B cell (primary cell): ENCODE measurements at regions not wholly inside any gene's neighbourhood (a gene's known extent, or its start where the extent isn't known, plus 50 kb on each side); places are given as distances from the start of the nearest gene placed in this dataset.

ENCODE experiments used
- ATAC-seq: fragments of 200-7000 bp; cut with Tn5 transposase; one replicate; pipeline ENCODE4 v1.10.0; 2021; ENCODE audit warnings: low read depth, mild to moderate bottlenecking, moderate number of reproducible peaks, moderate library complexity
- CTCF ChIA-PET: fragments of 350-600 bp; sonication (Branson Sonifier 250); formaldehyde crosslinking; loops from one replicate; lab custom pipeline; 2021; ENCODE audit warnings: antibody characterized with exemption, inconsistent platforms; lab: Charles Lee
- POLR2A ChIA-PET: fragments of 350-600 bp; sonication (Branson Sonifier 250); formaldehyde crosslinking; loops from one replicate; lab custom pipeline; 2021; ENCODE audit warnings: antibody characterized with exemption; lab: Charles Lee
- DNase-seq: peaks from one replicate; pipeline ENCODE4 v3.0.0; 2013
- H2AFZ ChIP-seq: 2 replicates; pipeline ENCODE4 v1.6.1; 2012; ENCODE audit warnings: mild to moderate bottlenecking, low read depth, low read length; ENCODE audit not compliant: insufficient read depth, poor library complexity, severe bottlenecking
- H3K27ac ChIP-seq, 2 donors: 1 replicate in 1 of 2; 2 replicates in 1 of 2; pipeline ENCODE4 v1.5.1; 2012 to 2013; ENCODE audit warnings: low read length in 2 of 2, mild to moderate bottlenecking in 2 of 2, moderate library complexity in 1 of 2
- H3K27me3 ChIP-seq, 4 experiments: fragments of 200-600 bp in 1 of 4; sonication (generic) in 1 of 4; replicated peaks in 1 of 4; 1 replicate in 2 of 4; 2 replicates in 2 of 4; pipeline versions ENCODE4 v1.6.1 to v1.7.0; 2013 to 2016; ENCODE audit warnings: low read length in 3 of 4, mild to moderate bottlenecking in 2 of 4, mixed read lengths in 1 of 4, moderate library complexity in 1 of 4; ENCODE audit not compliant: insufficient read depth in 4 of 4, control insufficient read depth in 3 of 4; ENCODE audit errors: control extremely low read depth in 1 of 4
- H3K36me3 ChIP-seq, 2 experiments: replicated peaks in 1 of 2; 1 replicate in 1 of 2; 2 replicates in 1 of 2; pipeline versions ENCODE4 v1.6.1 to v1.7.1; 2013; ENCODE audit warnings: low read length in 1 of 2; ENCODE audit not compliant: insufficient read depth in 2 of 2, control insufficient read depth in 1 of 2; ENCODE audit errors: control extremely low read depth in 1 of 2, extremely low read depth in 1 of 2
- H3K4me1 ChIP-seq, 2 donors: fragments of 200-600 bp in 1 of 2; sonication (generic) in 1 of 2; 1 replicate in 1 of 2; 2 replicates in 1 of 2; pipeline versions ENCODE4 v1.5.1 to v1.6.1; 2013 to 2017; ENCODE audit warnings: low read length in 2 of 2; ENCODE audit not compliant: control insufficient read depth in 2 of 2, insufficient read depth in 2 of 2
- H3K4me2 ChIP-seq: replicated peaks from 2 replicates; pipeline ENCODE3; 2012; ENCODE audit warnings: mild to moderate bottlenecking, low read depth, low read length; ENCODE audit not compliant: poor library complexity, severe bottlenecking
- H3K4me3 ChIP-seq, 5 experiments: fragments of 200-600 bp in 1 of 5; sonication (generic) in 1 of 5; 1 replicate in 3 of 5; 2 replicates in 2 of 5; pipeline versions ENCODE4 v1.5.1 to v1.7.0; 2011 to 2016; ENCODE audit warnings: low read length in 4 of 5, mild to moderate bottlenecking in 4 of 5, low read depth in 2 of 5, control low read depth in 1 of 5, moderate library complexity in 1 of 5; ENCODE audit not compliant: insufficient read depth in 1 of 5; ENCODE audit errors: control extremely low read depth in 1 of 5, extremely low read depth in 1 of 5
- H3K79me2 ChIP-seq: fragments of 200-600 bp; sonication (generic); one replicate; pipeline ENCODE4 v1.6.0; 2016; ENCODE audit warnings: low read length; ENCODE audit not compliant: control insufficient read depth, insufficient read depth
- H3K9ac ChIP-seq: fragments of 200-600 bp; sonication (generic); 2 replicates; pipeline ENCODE4 v1.6.1; 2017; ENCODE audit warnings: mild to moderate bottlenecking, low read length, moderate library complexity
- H3K9me3 ChIP-seq, 3 donors: one replicate each; pipeline versions ENCODE4 v1.6.1 to v1.7.1; 2013; ENCODE audit warnings: low read length in 2 of 3; ENCODE audit not compliant: control insufficient read depth in 2 of 3, insufficient read depth in 1 of 3; ENCODE audit errors: control extremely low read depth in 1 of 3
- H4K20me1 ChIP-seq: 2 replicates; pipeline ENCODE4 v1.6.0; 2012; ENCODE audit warnings: mild to moderate bottlenecking, low read length; ENCODE audit not compliant: insufficient read depth, control insufficient read depth, poor library complexity, severe bottlenecking
- H3K27ac Mint-ChIP-seq: one replicate; pipeline ENCODE4 v1.8.0; 2021; ENCODE audit warnings: mixed read lengths
- H3K27me3 Mint-ChIP-seq: one replicate; pipeline ENCODE4 v1.8.0; 2021; ENCODE audit warnings: mixed read lengths
- H3K4me1 Mint-ChIP-seq: one replicate; pipeline ENCODE4 v1.8.0; 2021; ENCODE audit warnings: mixed read lengths
- H3K4me3 Mint-ChIP-seq: one replicate; pipeline ENCODE4 v1.8.0; 2021; ENCODE audit warnings: mixed read lengths
- H3K9me3 Mint-ChIP-seq: one replicate; pipeline ENCODE4 v1.8.0; 2022; ENCODE audit warnings: mixed read lengths; ENCODE audit not compliant: insufficient read depth
- EZH2 ChIP-seq: IDR thresholded peaks from 2 replicates; pipeline ENCODE4 v1.6.1; 2012; ENCODE audit warnings: borderline replicate concordance, low read depth, mild to moderate bottlenecking, moderate library complexity, low read length; ENCODE audit not compliant: insufficient read depth, poor library complexity, severe bottlenecking
- WGBS: methylation state at CpG from one replicate; pipeline ENCODE4 v1.1.5; 2013; ENCODE audit warnings: missing lambda C conversion rate; ENCODE audit not compliant: insufficient coverage; 5-methylcytosine and 5-hydroxymethylcytosine counted together
- intact Hi-C: fragments of 100-400 bp; cut with micrococcal nuclease; formaldehyde crosslinking; loops from one replicate; pipeline ENCODE4 v1.10.0; 2022
- TF ChIP-seq, protein P1 (sequence below): fragments of 200-600 bp; IDR thresholded peaks from one replicate; pipeline ENCODE4 v1.8.0; 2022; ENCODE audit warnings: antibody characterized with exemption, mild to moderate bottlenecking

DNA sequence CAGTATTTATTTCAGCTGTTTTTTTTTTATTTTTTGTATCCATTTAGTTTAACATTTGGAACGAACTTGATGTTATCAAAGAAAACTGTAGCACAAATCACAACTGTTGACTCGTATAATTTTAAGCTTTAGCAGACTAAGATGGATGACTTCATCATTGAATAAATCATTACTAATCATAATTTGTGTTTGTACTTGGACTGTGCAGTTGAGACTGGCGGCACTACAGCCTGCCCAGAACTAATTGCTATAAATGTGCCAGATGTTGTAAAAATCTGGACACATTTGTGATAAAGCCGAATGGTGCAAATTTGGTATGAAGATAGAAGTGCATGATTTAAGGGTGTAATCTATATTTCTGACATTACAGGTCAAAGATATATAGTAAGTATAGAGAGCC, 897.7 kb upstream of the CDH8 start:
- H3K27me3 Mint-ChIP-seq: no peaks in the 10 kb centered on the region
- ATAC-seq: no peak
- H3K79me2 ChIP-seq: no peaks in the 10 kb centered on the region
- H2AFZ ChIP-seq: no peak overlapping the region
- no peak overlapping the region for H3K4me2 ChIP-seq
- no peak overlapping the region for H3K27ac ChIP-seq
- no peaks in the 10 kb centered on the region for H3K4me1 Mint-ChIP-seq
- no peak overlapping the region for H3K4me3 ChIP-seq
- no peak overlapping the region for H3K27ac Mint-ChIP-seq
- CTCF ChIA-PET: no interaction called here
- no peak overlapping the region for H3K4me3 Mint-ChIP-seq
- no peaks in the 10 kb centered on the region for H3K36me3 ChIP-seq
- no peaks in the 10 kb centered on the region for H4K20me1 ChIP-seq
- 100% methylated on average over 2 of the region's 4 CpGs for WGBS
- no peaks in the 10 kb centered on the region for H3K27me3 ChIP-seq
- peaks cover 0 to 3% (median 0%) of the 10 kb centered on the region in 3 donors for H3K9me3 ChIP-seq
- no peak for TF ChIP-seq EZH2
- TF ChIP-seq, protein P1, sequence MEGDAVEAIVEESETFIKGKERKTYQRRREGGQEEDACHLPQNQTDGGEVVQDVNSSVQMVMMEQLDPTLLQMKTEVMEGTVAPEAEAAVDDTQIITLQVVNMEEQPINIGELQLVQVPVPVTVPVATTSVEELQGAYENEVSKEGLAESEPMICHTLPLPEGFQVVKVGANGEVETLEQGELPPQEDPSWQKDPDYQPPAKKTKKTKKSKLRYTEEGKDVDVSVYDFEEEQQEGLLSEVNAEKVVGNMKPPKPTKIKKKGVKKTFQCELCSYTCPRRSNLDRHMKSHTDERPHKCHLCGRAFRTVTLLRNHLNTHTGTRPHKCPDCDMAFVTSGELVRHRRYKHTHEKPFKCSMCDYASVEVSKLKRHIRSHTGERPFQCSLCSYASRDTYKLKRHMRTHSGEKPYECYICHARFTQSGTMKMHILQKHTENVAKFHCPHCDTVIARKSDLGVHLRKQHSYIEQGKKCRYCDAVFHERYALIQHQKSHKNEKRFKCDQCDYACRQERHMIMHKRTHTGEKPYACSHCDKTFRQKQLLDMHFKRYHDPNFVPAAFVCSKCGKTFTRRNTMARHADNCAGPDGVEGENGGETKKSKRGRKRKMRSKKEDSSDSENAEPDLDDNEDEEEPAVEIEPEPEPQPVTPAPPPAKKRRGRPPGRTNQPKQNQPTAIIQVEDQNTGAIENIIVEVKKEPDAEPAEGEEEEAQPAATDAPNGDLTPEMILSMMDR: no peak
- no peak overlapping the region for H3K9ac ChIP-seq
- intact Hi-C loops: no loop called here
- no peaks in the 10 kb centered on the region for H3K4me1 ChIP-seq
- POLR2A ChIA-PET: no interaction called here
- DNase-seq: no peak
- H3K9me3 Mint-ChIP-seq: peaks cover 4% of the 10 kb centered on the region

DNA sequence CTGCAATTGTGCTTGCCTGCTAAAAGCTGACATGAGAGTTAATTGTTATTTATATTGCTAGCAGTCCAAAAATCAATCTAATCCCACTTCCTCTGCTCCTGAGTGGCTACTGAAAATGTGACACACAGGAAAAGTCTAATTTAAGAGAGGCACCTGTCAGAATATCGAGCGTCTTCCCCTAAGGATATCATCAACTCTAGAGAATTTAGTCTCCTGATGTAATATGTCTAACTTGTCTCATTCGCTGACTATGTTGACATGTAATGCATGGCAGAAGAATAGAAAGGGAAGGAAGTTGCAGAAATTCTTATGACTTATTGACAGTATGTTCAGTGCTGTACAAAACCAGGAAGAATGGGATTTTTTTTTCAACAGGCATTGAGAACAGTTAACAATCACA, 893.4 kb upstream of the CDH8 start:
- ChIA-PET POLR2A (no interaction called here), CTCF (no interaction called here)
- H3K79me2 ChIP-seq: no peaks in the 10 kb centered on the region
- DNase-seq (no peak), ATAC-seq (no peak)
- TF ChIP-seq, protein P1: no peak
- TF ChIP-seq EZH2: no peak
- H3K4me3 ChIP-seq: no peak overlapping the region
- H3K9ac ChIP-seq: no peak overlapping the region
- H3K4me2 ChIP-seq: no peak overlapping the region
- H3K27me3 ChIP-seq: no peaks in the 10 kb centered on the region
- WGBS: no CpG with 5 or more reads among the region's 3 CpGs
- no peak overlapping the region for H3K27ac ChIP-seq
- no peaks in the 10 kb centered on the region for H4K20me1 ChIP-seq
- no peaks in the 10 kb centered on the region for H3K36me3 ChIP-seq
- H3K4me3 Mint-ChIP-seq: no peak overlapping the region
- H3K4me1 ChIP-seq: no peaks in the 10 kb centered on the region
- no peaks in the 10 kb centered on the region for H3K27me3 Mint-ChIP-seq
- H3K4me1 Mint-ChIP-seq: no peaks in the 10 kb centered on the region
- intact Hi-C loops: no loop called here
- no peak overlapping the region for H3K27ac Mint-ChIP-seq
- H3K9me3 Mint-ChIP-seq: peaks cover 2% of the 10 kb centered on the region
- no peaks in the 10 kb centered on the region for H3K9me3 ChIP-seq
- H2AFZ ChIP-seq: no peak overlapping the region
